A673 (cell line): ENCODE measurements at regions not wholly inside any gene's neighbourhood (a gene's known extent, or its start where the extent isn't known, plus 50 kb on each side); places are given as distances from the start of the nearest gene placed in this dataset.

Source experiments
- CTCF ChIP-seq: fragments of 300-800, 200-600 bp; sonication (generic); conservative IDR thresholded peaks from 2 replicates; pipeline ENCODE4 v1.5.1; 2017; ENCODE audit warnings: low read depth, mild to moderate bottlenecking, antibody characterized with exemption, low read length, moderate library complexity, mixed read lengths
- EZH2 ChIP-seq: fragments of 200-600 bp; sonication (generic); IDR thresholded peaks from 2 replicates; pipeline ENCODE4 v1.6.1; 2017; ENCODE audit warnings: borderline replicate concordance, low read depth, mild to moderate bottlenecking, mixed read lengths, antibody characterized with exemption, low read length; ENCODE audit not compliant: poor library complexity, severe bottlenecking

GRCh38 chr6:112796712-112797111, 449.6 kb downstream of the RFPL4B start:
- TF ChIP-seq CTCF (no peak), EZH2 (no peak)
